NK-92 treated with Interleukin-12 subunit alpha and Interleukin-12 subunit beta, amount 100 ng/mL, for 24 hours (cell line): ENCODE measurements at regions not wholly inside any gene's neighbourhood (a gene's known extent, or its start where the extent isn't known, plus 50 kb on each side); places are given as distances from the start of the nearest gene placed in this dataset.
"Not testable (repeated sequence)": the region's sequence is repeated elsewhere in the genome, so short reads cannot be mapped to it uniquely, and the experiment has no call there.

ENCODE experiments used
- DNase-seq: peaks from one replicate; lab custom pipeline; 2025; lab: John Stamatoyannopoulos, UW

GRCh38 chr9:22225856-22226255, 216.8 kb upstream of the CDKN2B start:
- not testable (repeated sequence) for DNase-seq

- no peak for DNase-seq
Observed at GRCh38 chr9:22227986-22228385, 218.6 kb upstream of the DMRTA1 start.

GRCh38 chr9:22228542-22228941, 218.1 kb upstream of the DMRTA1 start:
- DNase-seq = no peak

- DNase-seq = no peak
Observed at GRCh38 chr9:22229069-22229468, 217.6 kb upstream of the DMRTA1 start.

- not testable (repeated sequence) for DNase-seq
Observed at GRCh38 chr9:22231309-22231708, 215.3 kb upstream of the DMRTA1 start.

GRCh38 chr9:22232971-22233370, 213.7 kb upstream of the DMRTA1 start:
- DNase-seq = no peak

GRCh38 chr9:22237497-22238363, 208.9 kb upstream of the DMRTA1 start:
- DNase-seq = no peak

- DNase-seq = no peak
Observed at GRCh38 chr9:22238809-22239684, 207.6 kb upstream of the DMRTA1 start.

- DNase-seq = no peak
Observed at GRCh38 chr9:22240619-22241018, 206.0 kb upstream of the DMRTA1 start.

- DNase-seq = no peak
Observed at GRCh38 chr9:22241024-22241423, 205.6 kb upstream of the DMRTA1 start.

GRCh38 chr9:22241611-22242010, 205.0 kb upstream of the DMRTA1 start:
- no peak for DNase-seq

- DNase-seq = peak; percentile 41
Observed at GRCh38 chr9:22244139-22245011, 202.2 kb upstream of the DMRTA1 start.

GRCh38 chr9:22255337-22255736, 191.3 kb upstream of the DMRTA1 start:
- DNase-seq = no peak

GRCh38 chr9:22256381-22256780, 190.2 kb upstream of the DMRTA1 start:
- no peak for DNase-seq

- no peak for DNase-seq
Observed at GRCh38 chr9:22257026-22257816, 189.4 kb upstream of the DMRTA1 start.

- no peak for DNase-seq
Observed at GRCh38 chr9:22265038-22265437, 181.6 kb upstream of the DMRTA1 start.

- no peak for DNase-seq
Observed at GRCh38 chr9:22265534-22265933, 181.1 kb upstream of the DMRTA1 start.

- DNase-seq = no peak
Observed at GRCh38 chr9:22274477-22274876, 172.1 kb upstream of the DMRTA1 start.

- no peak for DNase-seq
Observed at GRCh38 chr9:22278426-22278825, 168.2 kb upstream of the DMRTA1 start.

GRCh38 chr9:22279636-22280035, 167.0 kb upstream of the DMRTA1 start:
- DNase-seq = no peak

GRCh38 chr9:22285066-22285465, 161.6 kb upstream of the DMRTA1 start:
- no peak for DNase-seq
